HG03520 (cell line): ENCODE measurements at regions not wholly inside any gene's neighbourhood (a gene's known extent, or its start where the extent isn't known, plus 50 kb on each side); places are given as distances from the start of the nearest gene placed in this dataset.
A peak's percentile ranks its signal among the peaks of the same experiment; 100 is the strongest.

Experiments used
- ATAC-seq: cut with Tn5 transposase; IDR thresholded peaks from one replicate; pipeline ENCODE4 v1.9.1; 2021; ENCODE audit warnings: mild to moderate bottlenecking, moderate library complexity; ENCODE audit not compliant: unreplicated experiment

GRCh38 chr5:143671674-143672569 lies 140.0 kb upstream of the HMHB1 start:
- no peak for ATAC-seq

- no peak for ATAC-seq
Observed at GRCh38 chr5:143671021-143671420, 140.9 kb upstream of the HMHB1 start.

GRCh38 chr5:143665866-143666265 lies 146.1 kb upstream of the HMHB1 start:
- ATAC-seq: no peak

GRCh38 chr5:143664623-143665022 lies 147.3 kb upstream of the HMHB1 start:
- no peak for ATAC-seq

- ATAC-seq: no peak
Observed at GRCh38 chr5:143663872-143664271, 148.1 kb upstream of the HMHB1 start.

- no peak for ATAC-seq
Observed at GRCh38 chr5:143662020-143662419, 149.9 kb upstream of the HMHB1 start.

- ATAC-seq: no peak
Observed at GRCh38 chr5:143660625-143661024, 151.3 kb upstream of the HMHB1 start.

- no peak for ATAC-seq
Observed at GRCh38 chr5:143659599-143660238, 152.2 kb upstream of the HMHB1 start.

GRCh38 chr5:143658956-143659355 lies 153.0 kb upstream of the HMHB1 start:
- ATAC-seq: no peak

GRCh38 chr5:143657647-143658285 lies 154.2 kb upstream of the HMHB1 start:
- no peak for ATAC-seq

GRCh38 chr5:143653766-143654282 lies 158.1 kb upstream of the HMHB1 start:
- ATAC-seq: no peak

GRCh38 chr5:143653256-143653655 lies 158.7 kb upstream of the HMHB1 start:
- ATAC-seq: no peak

GRCh38 chr5:143652108-143652700 lies 159.8 kb upstream of the HMHB1 start:
- ATAC-seq: peak; percentile 61

GRCh38 chr5:143649937-143650621 lies 161.9 kb upstream of the HMHB1 start:
- ATAC-seq: no peak

- no peak for ATAC-seq
Observed at GRCh38 chr5:143648696-143649095, 163.3 kb upstream of the HMHB1 start.

GRCh38 chr5:143646961-143647360 lies 165.0 kb upstream of the HMHB1 start:
- no peak for ATAC-seq

- no peak for ATAC-seq
Observed at GRCh38 chr5:143645356-143645755, 166.6 kb upstream of the HMHB1 start.

- ATAC-seq: no peak
Observed at GRCh38 chr5:143644727-143645126, 167.2 kb upstream of the HMHB1 start.

GRCh38 chr5:143642791-143643190 lies 169.2 kb upstream of the HMHB1 start:
- ATAC-seq: no peak

GRCh38 chr5:143641549-143642355 lies 170.2 kb upstream of the HMHB1 start:
- no peak for ATAC-seq
